ENCODE measurements at regions not wholly inside any gene's neighbourhood (a gene's known extent, or its start where the extent isn't known, plus 50 kb on each side); places are given as distances from the start of the nearest gene placed in this dataset.

GRCh38 chr17:68657576-68657975, 56.4 kb upstream of the FAM20A start:
- DNase-seq = no peak
- H3K4me3 Mint-ChIP-seq = no peak overlapping the region
- H3K9me3 Mint-ChIP-seq = no peaks in the 10 kb centered on the region
- no peaks in the 10 kb centered on the region for H3K4me1 Mint-ChIP-seq (ENCODE audit: low read depth)
- H3K27me3 Mint-ChIP-seq = peaks cover 6% of the 10 kb centered on the region
- H3K27ac Mint-ChIP-seq = no peak overlapping the region
- H3K36me3 Mint-ChIP-seq (ENCODE audit: low read depth) = no peaks in the 10 kb centered on the region

- Mint-ChIP-seq H3K27me3 (peaks cover 6% of the 10 kb centered on the region), H3K36me3 (ENCODE audit: low read depth) (no peaks in the 10 kb centered on the region), H3K4me1 (ENCODE audit: low read depth) (no peaks in the 10 kb centered on the region), H3K27ac (no peak overlapping the region), H3K4me3 (no peak overlapping the region), H3K9me3 (no peaks in the 10 kb centered on the region)
- no peak for DNase-seq
Measured at GRCh38 chr17:68657166-68657565, 56.0 kb upstream of the FAM20A start.

- no peaks in the 10 kb centered on the region for H3K4me1 Mint-ChIP-seq (ENCODE audit: low read depth)
- H3K4me3 Mint-ChIP-seq = no peak overlapping the region
- H3K27me3 Mint-ChIP-seq = peaks cover 6% of the 10 kb centered on the region
- H3K27ac Mint-ChIP-seq = no peak overlapping the region
- no peaks in the 10 kb centered on the region for H3K36me3 Mint-ChIP-seq (ENCODE audit: low read depth)
- H3K9me3 Mint-ChIP-seq = no peaks in the 10 kb centered on the region
- DNase-seq = no peak
Measured at GRCh38 chr17:68656666-68657065, 55.5 kb upstream of the FAM20A start.

All from activated T-cell treated with anti-CD3 and anti-CD28 coated beads, Interleukin-2, amount 50 U/mL, for 24 hours (primary cell).